ENCODE measurements at regions not wholly inside any gene's neighbourhood (a gene's known extent, or its start where the extent isn't known, plus 50 kb on each side); places are given as distances from the start of the nearest gene placed in this dataset.

- no peaks in the 10 kb centered on the region for H4K20me1 ChIP-seq (ENCODE audit: insufficient read depth, low read length)
- POLR2A ChIA-PET = no interaction called here
- BruUV-seq (replicated peaks) = no TSS peak
- H2AFZ ChIP-seq (ENCODE audit: low read length) = no peak overlapping the region
- no peak for TF ChIP-seq MTF1 (CRISPR knock-in tag; IDR thresholded peaks at IDR 0.05)
- no peak for TF ChIP-seq KDM6A (CRISPR knock-in tag; IDR thresholded peaks at IDR 0.05; ENCODE audit: low read depth)
- TF ChIP-seq ZNF276 (CRISPR knock-in tag; IDR thresholded peaks at IDR 0.05; ENCODE audit: low read depth) = no peak
- no peak for TF ChIP-seq ZKSCAN1 (IDR thresholded peaks at IDR 0.05; ENCODE audit: low read length)
- no peak overlapping the region for H3K9ac ChIP-seq (ENCODE audit: insufficient read depth, low read depth, low read length)
- H3K9me3 ChIP-seq (ENCODE audit: low read length) = no peaks in the 10 kb centered on the region
- in situ Hi-C loops (cut with HindIII; ENCODE audit: extremely low pct_ligation_motif_present, low pct_unique_long_range_greater_than_20kb) (no loop called here), intact Hi-C loops (cut with micrococcal nuclease; ENCODE audit: unreplicated experiment) (no loop called here)
- H3K4me2 ChIP-seq (ENCODE audit: low read depth, low read length) = no peak overlapping the region
- H3K79me2 ChIP-seq (ENCODE audit: insufficient read depth, low read length) = no peaks in the 10 kb centered on the region
- H3K27ac ChIP-seq (ENCODE audit: extremely low read length, insufficient read depth, low read length) = no peak overlapping the region
- no peak for FAIRE-seq
- no peak for DNase-seq (ENCODE audit: low spot score)
- CTCF ChIA-PET (ENCODE audit: low intra/inter-chr PET ratio, low total read pairs) = no interaction called here
- H3K4me1 ChIP-seq (ENCODE audit: insufficient read depth, low read length) = no peaks in the 10 kb centered on the region
- peaks cover 0 to 9% of the 10 kb centered on the region in 2 experiments; a peak in 2 of 5 replicates for H3K27me3 ChIP-seq (ENCODE audit: control insufficient read depth in 1 of 2, insufficient read depth in 2 of 2, low read length in 2 of 2)
- H3K4me3 ChIP-seq (replicated peaks in 1 of 3; ENCODE audit: insufficient read depth in 1 of 3, low read depth in 2 of 3, low read length in 3 of 3) = no peak overlapping the region
- 0% methylated on average over 1 of the region's 1 CpG for WGBS (ENCODE audit: low lambda C conversion rate)
- H3K36me3 ChIP-seq (replicated peaks in 1 of 2; ENCODE audit: control insufficient read depth in 1 of 2, insufficient read depth in 2 of 2, low read length in 2 of 2) = no peaks in the 10 kb centered on the region
- ATAC-seq = no peak
Measured at GRCh38 chr9:15021146-15021545, 110.9 kb upstream of the FREM1 start.

- Histone ChIP-seq H3K4me1 (ENCODE audit: insufficient read depth, low read length) (no peaks in the 10 kb centered on the region), H3K9ac (ENCODE audit: insufficient read depth, low read depth, low read length) (no peak overlapping the region), H2AFZ (ENCODE audit: low read length) (no peak overlapping the region), H3K27ac (ENCODE audit: extremely low read length, insufficient read depth, low read length) (no peak overlapping the region), H4K20me1 (ENCODE audit: insufficient read depth, low read length) (no peaks in the 10 kb centered on the region), H3K27me3 (ENCODE audit: control insufficient read depth in 1 of 2, insufficient read depth in 2 of 2, low read length in 2 of 2) (peaks cover 2 to 9% of the 10 kb centered on the region in 2 experiments; a peak in 3 of 5 replicates), H3K79me2 (ENCODE audit: insufficient read depth, low read length) (no peaks in the 10 kb centered on the region), H3K36me3 (replicated peaks in 1 of 2; ENCODE audit: control insufficient read depth in 1 of 2, insufficient read depth in 2 of 2, low read length in 2 of 2) (no peaks in the 10 kb centered on the region), H3K4me2 (ENCODE audit: low read depth, low read length) (no peak overlapping the region), H3K9me3 (ENCODE audit: low read length) (no peaks in the 10 kb centered on the region), H3K4me3 (replicated peaks in 1 of 3; ENCODE audit: insufficient read depth in 1 of 3, low read depth in 2 of 3, low read length in 3 of 3) (no peak overlapping the region)
- intact Hi-C loops (cut with micrococcal nuclease; ENCODE audit: unreplicated experiment) (no loop called here), in situ Hi-C loops (cut with HindIII; ENCODE audit: extremely low pct_ligation_motif_present, low pct_unique_long_range_greater_than_20kb) (no loop called here)
- BruUV-seq (replicated peaks) = no TSS peak
- DNase-seq (ENCODE audit: low spot score) (no peak), ATAC-seq (no peak), FAIRE-seq (no peak)
- CTCF ChIA-PET (ENCODE audit: low intra/inter-chr PET ratio, low total read pairs) = no interaction called here
- WGBS (ENCODE audit: low lambda C conversion rate) = 0% methylated on average over 2 of the region's 6 CpGs
- TF ChIP-seq ZBTB10 (CRISPR knock-in tag; IDR thresholded peaks at IDR 0.05; ENCODE audit: borderline replicate concordance) = no peak
- TF ChIP-seq FOXA3 (CRISPR knock-in tag; IDR thresholded peaks at IDR 0.05) = no peak
- no peak for TF ChIP-seq CEBPG (CRISPR knock-in tag; IDR thresholded peaks at IDR 0.05)
- no peak for TF ChIP-seq ZNF883 (CRISPR knock-in tag; IDR thresholded peaks at IDR 0.05; ENCODE audit: not compliant biosample characterization)
- TF ChIP-seq ZSCAN31 (CRISPR knock-in tag; IDR thresholded peaks at IDR 0.05; ENCODE audit: low read depth) = no peak
- POLR2A ChIA-PET = no interaction called here
Measured at GRCh38 chr9:15018096-15018637, 107.9 kb upstream of the FREM1 start.

All from HepG2 (cell line).